ENCODE measurements at regions not wholly inside any gene's neighbourhood (a gene's known extent, or its start where the extent isn't known, plus 50 kb on each side); places are given as distances from the start of the nearest gene placed in this dataset.

GRCh38 chr12:91920741-91921140 is 224.9 kb downstream of the BTG1 start:
- no peaks in the 10 kb centered on the region for H3K36me3 ChIP-seq
- no peak overlapping the region for H3K4me3 ChIP-seq
- 92 to 96% methylated on average over 2 of the region's 2 CpGs for WGBS, 2 donors
- H3K27ac ChIP-seq, result no peak overlapping the region
- intact Hi-C loops (cut with DNase I), result no loop called here
- no peaks in the 10 kb centered on the region for H3K27me3 ChIP-seq
- no peak for DNase-seq
- H3K9me3 ChIP-seq, result no peaks in the 10 kb centered on the region
- ATAC-seq, result no peak
- FAIRE-seq, result no peak
- H3K4me1 ChIP-seq, result peaks cover 0 to 11% (median 10%) of the 10 kb centered on the region in 3 donors
- no peak for TF ChIP-seq CTCF (IDR thresholded peaks at IDR 0.05)

GRCh38 chr12:91920276-91920675 is 225.4 kb downstream of the BTG1 start:
- Histone ChIP-seq H3K27me3 (no peaks in the 10 kb centered on the region), H3K4me1 (peaks cover 0 to 8% (median 5%) of the 10 kb centered on the region in 3 donors), H3K36me3 (no peaks in the 10 kb centered on the region), H3K27ac (no peak overlapping the region), H3K4me3 (no peak overlapping the region), H3K9me3 (no peaks in the 10 kb centered on the region)
- ATAC-seq, result no peak
- intact Hi-C loops (cut with DNase I), result no loop called here
- no peak for FAIRE-seq
- 73 to 82% methylated on average over 2 of the region's 2 CpGs for WGBS, 2 donors
- no peak for DNase-seq
- no peak for TF ChIP-seq CTCF (IDR thresholded peaks at IDR 0.05)

GRCh38 chr12:91918431-91918830 is 227.2 kb downstream of the BTG1 start:
- FAIRE-seq (no peak), ATAC-seq (no peak), DNase-seq (no peak)
- Histone ChIP-seq H3K27me3 (no peaks in the 10 kb centered on the region), H3K4me1 (peaks cover 0 to 3% (median 0%) of the 10 kb centered on the region in 3 donors), H3K27ac (no peak overlapping the region), H3K36me3 (no peaks in the 10 kb centered on the region), H3K4me3 (no peak overlapping the region), H3K9me3 (no peaks in the 10 kb centered on the region)
- no peak for TF ChIP-seq CTCF (IDR thresholded peaks at IDR 0.05)
- WGBS, 2 donors, result 87 to 91% methylated on average over 4 of the region's 4 CpGs
- intact Hi-C loops (cut with DNase I), result no loop called here

- FAIRE-seq (no peak), DNase-seq (no peak), ATAC-seq (no peak)
- no peak for TF ChIP-seq CTCF (IDR thresholded peaks at IDR 0.05)
- Histone ChIP-seq H3K27ac (no peak overlapping the region), H3K4me3 (no peak overlapping the region), H3K9me3 (no peaks in the 10 kb centered on the region), H3K4me1 (no peaks in the 10 kb centered on the region), H3K27me3 (no peaks in the 10 kb centered on the region), H3K36me3 (no peaks in the 10 kb centered on the region)
- intact Hi-C loops (cut with DNase I), result no loop called here
- WGBS, 2 donors, result 98 to 100% methylated on average over 2 of the region's 2 CpGs
Measured at GRCh38 chr12:91914701-91915100, 230.9 kb downstream of the BTG1 start.

GRCh38 chr12:91913651-91914050 is 232.0 kb downstream of the BTG1 start:
- intact Hi-C loops (cut with DNase I), result no loop called here
- ATAC-seq (no peak), FAIRE-seq (no peak), DNase-seq (no peak)
- Histone ChIP-seq H3K4me3 (no peak overlapping the region), H3K27me3 (no peaks in the 10 kb centered on the region), H3K4me1 (no peaks in the 10 kb centered on the region), H3K9me3 (no peaks in the 10 kb centered on the region), H3K36me3 (no peaks in the 10 kb centered on the region), H3K27ac (no peak overlapping the region)
- 85 to 93% methylated on average over 4 of the region's 4 CpGs for WGBS, 2 donors
- no peak for TF ChIP-seq CTCF (IDR thresholded peaks at IDR 0.05)

Data from pancreas (tissue), 10 donors.